Hindlimb muscle (tissue), 1 donor: ENCODE measurements at regions not wholly inside any gene's neighbourhood (a gene's known extent, or its start where the extent isn't known, plus 50 kb on each side); places are given as distances from the start of the nearest gene placed in this dataset.
"Not testable (repeated sequence)": the region's sequence is repeated elsewhere in the genome, so short reads cannot be mapped to it uniquely, and the experiment has no call there.

Experiments
- DNase-seq: peaks from one replicate; pipeline ENCODE4 v3.0.0-alpha.2; 2013

- DNase-seq = no peak
Measured at GRCh38 chr19:28553005-28553404, 659.9 kb downstream of the UQCRFS1 start.

GRCh38 chr19:28549680-28550277 is 663.2 kb downstream of the UQCRFS1 start:
- no peak for DNase-seq

GRCh38 chr19:28546148-28546685 is 666.7 kb downstream of the UQCRFS1 start:
- DNase-seq = no peak

GRCh38 chr19:28545397-28545796 is 667.6 kb downstream of the UQCRFS1 start:
- DNase-seq = not testable (repeated sequence)

- no peak for DNase-seq
Measured at GRCh38 chr19:28544451-28545261, 668.3 kb downstream of the UQCRFS1 start.

GRCh38 chr19:28543244-28543776 is 669.6 kb downstream of the UQCRFS1 start:
- no peak for DNase-seq

GRCh38 chr19:28542394-28543243 is 670.3 kb downstream of the UQCRFS1 start:
- DNase-seq = no peak

GRCh38 chr19:28541602-28542393 is 671.2 kb downstream of the UQCRFS1 start:
- DNase-seq = no peak

GRCh38 chr19:28541029-28541428 is 671.9 kb downstream of the UQCRFS1 start:
- DNase-seq = no peak

GRCh38 chr19:28540385-28540784 is 672.6 kb downstream of the UQCRFS1 start:
- DNase-seq = not testable (repeated sequence)

- DNase-seq = no peak
Measured at GRCh38 chr19:28539759-28540158, 673.2 kb downstream of the UQCRFS1 start.

GRCh38 chr19:28538579-28538978 is 674.4 kb downstream of the UQCRFS1 start:
- DNase-seq = not testable (repeated sequence)

- no peak for DNase-seq
Measured at GRCh38 chr19:28537896-28538295, 675.1 kb downstream of the UQCRFS1 start.

GRCh38 chr19:28537079-28537478 is 675.9 kb downstream of the UQCRFS1 start:
- DNase-seq = no peak

- DNase-seq = no peak
Measured at GRCh38 chr19:28535352-28535775, 677.6 kb downstream of the UQCRFS1 start.

- DNase-seq = no peak
Measured at GRCh38 chr19:28534766-28535351, 678.1 kb downstream of the UQCRFS1 start.

GRCh38 chr19:28532765-28533341 is 680.1 kb downstream of the UQCRFS1 start:
- DNase-seq = no peak

- no peak for DNase-seq
Measured at GRCh38 chr19:28531979-28532378, 681.0 kb downstream of the UQCRFS1 start.

- no peak for DNase-seq
Measured at GRCh38 chr19:28530406-28531035, 682.4 kb downstream of the UQCRFS1 start.

- DNase-seq = no peak
Measured at GRCh38 chr19:28526038-28526437, 686.9 kb downstream of the UQCRFS1 start.
